NCI-H446 (cell line): ENCODE measurements at regions not wholly inside any gene's neighbourhood (a gene's known extent, or its start where the extent isn't known, plus 50 kb on each side); places are given as distances from the start of the nearest gene placed in this dataset.
A peak's percentile ranks its signal among the peaks of the same experiment; 100 is the strongest.
"Not testable (repeated sequence)": the region's sequence is repeated elsewhere in the genome, so short reads cannot be mapped to it uniquely, and the experiment has no call there.

Experiments used
- DNase-seq, 2 experiments: peaks; one replicate each; lab custom pipeline; 2025; lab: John Stamatoyannopoulos, UW

GRCh38 chr11:22444076-22444475 lies 105.9 kb downstream of the SLC17A6 start:
- no peak for DNase-seq

- no peak for DNase-seq
Measured at GRCh38 chr11:22441831-22442230, 103.7 kb downstream of the SLC17A6 start.

GRCh38 chr11:22435582-22435981 lies 97.4 kb downstream of the SLC17A6 start:
- DNase-seq: not testable (repeated sequence)

- DNase-seq: no peak
Measured at GRCh38 chr11:22433517-22433916, 95.3 kb downstream of the SLC17A6 start.

GRCh38 chr11:22433094-22433455 lies 94.9 kb downstream of the SLC17A6 start:
- peak in 1 of 2 experiments; percentile 49 for DNase-seq

- peak; percentile 60 to 82 for DNase-seq
Measured at GRCh38 chr11:22432291-22433093, 94.3 kb downstream of the SLC17A6 start.

GRCh38 chr11:22431106-22431505 lies 92.9 kb downstream of the SLC17A6 start:
- DNase-seq: no peak

GRCh38 chr11:22430639-22431038 lies 92.5 kb downstream of the SLC17A6 start:
- DNase-seq: no peak

GRCh38 chr11:22430141-22430541 lies 92.0 kb downstream of the SLC17A6 start:
- peak in 1 of 2 experiments; percentile 27 for DNase-seq
